Activated CD8-positive, alpha-beta memory T cell treated with anti-CD3 and anti-CD28 coated beads, Interleukin-2, amount 50 U/mL, for 4 hours (primary cell): ENCODE measurements at regions not wholly inside any gene's neighbourhood (a gene's known extent, or its start where the extent isn't known, plus 50 kb on each side); places are given as distances from the start of the nearest gene placed in this dataset.
"Not testable (repeated sequence)": the region's sequence is repeated elsewhere in the genome, so short reads cannot be mapped to it uniquely, and the experiment has no call there.

Experiments used
- DNase-seq: peaks from one replicate; pipeline ENCODE4 v3.0.0-alpha.2; 2020

DNA sequence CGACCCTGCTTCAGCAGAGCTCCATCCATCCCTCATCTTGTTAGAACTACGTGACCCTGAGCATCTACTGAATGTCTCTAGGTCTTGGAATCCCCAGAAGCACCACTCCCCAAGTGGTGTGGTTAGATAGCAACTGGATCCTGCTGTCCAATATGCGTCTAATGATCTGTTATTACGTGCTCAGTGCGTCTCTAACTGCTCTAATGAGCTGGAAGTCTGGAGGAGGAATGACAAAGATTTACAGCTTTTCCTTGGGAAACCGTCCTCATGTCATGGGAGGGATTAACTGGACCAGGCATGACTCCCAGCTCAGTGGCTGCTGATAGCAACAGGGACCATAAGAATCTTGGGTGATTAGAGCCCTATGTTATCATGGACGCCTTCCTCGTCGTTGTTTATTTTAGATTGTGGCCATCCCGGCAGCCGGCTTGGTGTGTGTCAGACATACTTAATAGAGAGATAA, 150.9 kb downstream of the HS3ST3B1 start:
- no peak for DNase-seq

DNA sequence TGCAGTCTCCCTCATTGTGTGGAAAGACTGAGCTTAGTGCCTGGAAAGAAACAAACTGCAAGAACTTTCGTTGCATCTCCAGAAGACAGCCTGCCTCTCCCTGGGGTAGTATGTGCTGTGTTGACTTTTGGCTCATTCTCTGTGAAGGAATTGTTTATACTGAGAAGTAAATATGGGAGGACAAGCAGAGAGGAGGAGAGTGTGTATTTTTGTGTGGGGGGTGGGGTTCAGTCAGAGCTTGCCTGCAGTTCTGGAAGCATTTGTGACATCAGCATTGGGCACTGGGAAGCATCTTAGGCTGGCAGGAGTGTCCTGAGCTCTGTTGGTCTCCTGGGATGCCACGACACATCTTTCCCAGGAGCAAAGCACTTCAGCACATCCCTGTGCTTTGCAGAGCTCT, 147.9 kb downstream of the HS3ST3B1 start:
- no peak for DNase-seq

DNA sequence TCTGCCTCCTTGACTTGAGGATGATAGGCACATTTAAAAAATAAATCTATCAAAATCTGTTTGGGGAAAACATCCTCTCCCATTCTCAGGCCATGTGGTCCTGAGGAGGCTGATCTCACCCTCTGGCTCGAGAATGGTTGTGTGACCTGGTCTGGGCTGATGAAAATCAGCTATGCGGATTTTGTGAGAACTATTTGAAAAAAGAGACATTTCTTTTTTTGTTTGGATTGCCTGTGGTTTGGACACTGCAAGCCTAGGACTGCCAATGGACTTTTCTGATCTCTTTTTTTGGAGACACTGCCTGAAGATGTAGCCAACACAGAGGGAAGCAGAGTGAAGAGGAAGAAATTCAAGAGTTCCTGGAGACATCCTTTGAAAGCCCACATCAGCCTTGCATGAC, 145.9 kb downstream of the HS3ST3B1 start:
- no peak for DNase-seq

DNA sequence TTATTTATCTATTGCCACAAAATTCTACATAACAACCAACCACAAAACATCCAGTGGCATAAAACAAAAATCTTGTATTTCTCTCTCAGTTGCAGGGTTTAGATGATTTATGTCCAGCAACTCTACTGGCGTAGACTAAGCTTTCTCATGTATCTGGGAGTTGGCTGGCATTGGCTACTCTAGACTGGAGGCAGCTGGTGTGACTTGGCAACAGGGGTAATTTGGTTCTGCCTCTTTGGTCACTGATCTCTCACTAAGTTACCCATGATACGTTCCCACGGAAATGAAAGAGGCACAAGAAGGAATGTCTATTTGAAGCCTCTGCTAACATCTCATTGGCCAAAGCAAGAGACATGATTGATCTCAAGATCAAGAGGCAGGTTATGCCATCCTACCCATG, 144.0 kb downstream of the HS3ST3B1 start:
- no peak for DNase-seq

DNA sequence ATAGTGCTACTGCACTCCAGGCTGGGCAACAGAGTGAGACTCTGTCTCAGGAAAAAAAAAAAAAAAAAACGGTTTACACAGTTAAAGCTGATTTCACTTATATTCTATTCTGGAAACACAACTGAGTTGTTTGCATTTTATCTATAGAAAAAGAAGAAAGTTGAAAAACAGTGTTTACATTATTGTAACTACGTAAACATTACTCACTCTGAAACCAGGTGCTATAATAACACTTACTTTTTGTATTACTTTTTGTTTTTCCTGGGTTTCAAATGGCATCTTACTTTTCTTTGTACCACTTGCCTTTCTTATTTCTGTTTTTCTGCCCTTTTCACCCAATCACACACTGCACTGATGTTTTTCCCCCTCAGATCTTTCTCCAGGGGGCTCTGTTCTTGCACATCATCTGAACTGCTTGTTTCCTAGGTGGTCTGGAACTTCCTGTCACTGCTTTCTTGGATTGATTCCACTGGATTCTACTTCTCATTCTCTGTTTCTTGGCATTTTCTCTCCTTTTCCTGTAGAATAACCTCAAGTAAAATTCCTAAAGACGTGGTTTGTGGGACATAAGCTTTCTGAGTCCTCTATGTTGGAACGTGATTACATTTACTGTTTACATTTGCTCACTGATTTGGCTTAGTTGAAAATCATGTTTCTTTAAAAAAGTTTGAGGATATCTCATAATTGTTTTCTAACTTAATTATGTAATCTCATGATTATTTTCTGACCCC, 142.1 kb downstream of the HS3ST3B1 start:
- no peak for DNase-seq

DNA sequence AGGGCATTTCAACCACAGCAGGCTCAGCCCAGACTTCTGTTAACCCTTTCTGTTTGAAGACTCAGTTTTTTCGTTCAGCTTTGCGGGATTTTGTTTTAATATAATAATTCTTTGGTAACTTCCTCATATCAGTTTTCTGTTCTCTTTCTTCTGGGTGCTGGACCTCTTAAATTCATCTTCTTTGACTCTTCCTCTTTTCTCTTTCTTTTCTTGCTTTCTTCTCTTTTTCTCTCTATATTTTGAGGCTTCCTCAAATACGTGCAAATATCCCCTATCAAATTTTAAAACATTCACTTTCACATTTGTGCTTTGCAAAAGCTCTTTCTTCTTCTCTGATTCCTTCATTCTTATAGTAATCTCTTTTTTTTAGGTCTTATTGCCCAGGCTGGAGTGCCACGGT, 136.3 kb downstream of the HS3ST3B1 start:
- no peak for DNase-seq

DNA sequence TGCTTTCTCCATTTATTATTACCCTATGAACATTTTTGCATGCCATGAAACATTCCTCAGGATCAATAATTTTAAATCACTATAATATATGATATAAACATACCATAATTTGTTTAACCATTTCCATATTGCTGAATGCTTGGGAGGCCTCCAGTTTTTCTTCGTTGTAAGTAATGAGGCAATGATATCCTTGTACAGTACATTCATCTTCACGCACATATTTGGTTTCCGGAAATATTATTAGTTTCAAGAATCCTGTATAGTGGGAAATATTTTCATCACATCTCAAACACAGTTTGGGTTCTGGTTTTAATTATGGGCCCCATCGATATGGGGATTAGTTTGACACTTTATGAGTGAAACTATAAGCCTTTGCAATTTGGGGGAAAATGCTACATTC, 135.4 kb downstream of the HS3ST3B1 start:
- DNase-seq, result no peak

DNA sequence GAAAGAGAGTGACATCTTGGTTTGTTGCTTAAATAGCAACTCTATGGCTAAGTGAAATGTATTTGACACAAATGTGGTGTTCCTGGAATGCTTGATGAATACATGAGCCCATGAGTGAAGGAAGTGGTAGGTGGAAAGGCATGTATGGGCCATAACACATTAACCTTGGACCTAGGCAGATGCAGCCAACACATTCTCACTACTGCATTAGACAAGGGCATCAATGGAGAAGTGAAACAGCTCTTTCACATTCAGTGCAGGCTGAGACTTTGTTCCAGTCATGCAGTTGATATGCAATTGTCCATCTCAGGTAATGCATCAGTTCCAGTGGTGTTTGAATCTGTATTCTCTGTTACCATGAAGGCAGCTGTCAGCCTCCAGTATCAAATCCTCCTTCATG, 133.6 kb downstream of the HS3ST3B1 start:
- DNase-seq, result no peak

DNA sequence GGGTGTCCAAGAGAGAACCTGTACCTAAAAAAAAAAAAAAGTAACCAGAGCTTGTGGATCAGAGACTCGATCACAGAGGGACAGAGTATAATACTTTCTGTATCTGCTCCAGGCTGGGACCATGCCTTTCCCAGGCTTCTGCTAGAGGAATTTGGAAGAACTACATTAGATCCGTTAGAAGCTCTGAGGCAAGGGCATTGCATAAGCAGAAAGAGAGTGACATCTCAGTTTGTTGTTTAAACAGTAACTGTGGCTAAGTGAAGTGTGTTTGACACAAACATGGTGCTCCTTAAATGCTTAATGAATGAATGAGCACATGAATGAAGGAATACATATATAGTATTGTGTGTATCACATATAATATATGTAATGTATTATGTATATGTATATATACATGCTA, 131.2 kb downstream of the HS3ST3B1 start:
- no peak for DNase-seq

DNA sequence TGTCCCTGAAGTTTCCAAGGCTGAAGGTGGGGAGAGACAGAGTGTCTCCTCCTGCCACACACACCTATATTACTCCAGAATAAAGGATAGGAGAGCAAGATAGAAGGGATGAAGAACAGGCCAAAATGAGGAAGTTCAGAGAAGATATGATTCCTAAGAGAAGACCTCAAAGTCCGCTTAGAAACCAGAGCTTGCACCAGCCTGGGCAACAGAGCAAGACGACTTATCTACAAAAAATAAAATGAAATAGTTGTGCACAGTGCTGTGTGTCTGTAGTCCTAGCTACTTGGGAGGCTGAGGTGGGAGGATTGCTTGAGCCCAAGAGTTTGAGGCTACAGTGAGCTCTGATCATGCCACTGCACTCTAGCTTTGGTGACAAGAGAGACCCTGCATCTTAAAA, 128.2 kb downstream of the HS3ST3B1 start:
- DNase-seq, result no peak

DNA sequence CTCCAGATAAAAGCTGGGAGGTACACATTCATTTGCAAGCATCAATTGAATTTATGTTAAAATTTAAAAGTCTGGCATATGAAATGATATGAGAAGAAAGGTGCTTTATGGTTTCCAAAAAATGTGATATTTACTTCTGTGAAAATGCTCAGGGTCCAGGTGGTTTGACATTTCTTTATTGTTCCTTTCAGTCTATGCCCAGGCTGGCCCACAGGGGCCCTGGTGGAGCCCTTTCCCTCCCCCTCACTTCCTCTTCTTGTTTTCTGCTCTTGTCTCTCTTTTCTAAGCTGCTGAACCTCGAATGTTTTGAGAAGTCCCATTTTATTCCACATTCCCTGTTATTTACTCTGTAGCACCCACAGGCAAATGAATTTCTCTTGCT, 127.8 kb downstream of the HS3ST3B1 start:
- DNase-seq, result peak; percentile 20

DNA sequence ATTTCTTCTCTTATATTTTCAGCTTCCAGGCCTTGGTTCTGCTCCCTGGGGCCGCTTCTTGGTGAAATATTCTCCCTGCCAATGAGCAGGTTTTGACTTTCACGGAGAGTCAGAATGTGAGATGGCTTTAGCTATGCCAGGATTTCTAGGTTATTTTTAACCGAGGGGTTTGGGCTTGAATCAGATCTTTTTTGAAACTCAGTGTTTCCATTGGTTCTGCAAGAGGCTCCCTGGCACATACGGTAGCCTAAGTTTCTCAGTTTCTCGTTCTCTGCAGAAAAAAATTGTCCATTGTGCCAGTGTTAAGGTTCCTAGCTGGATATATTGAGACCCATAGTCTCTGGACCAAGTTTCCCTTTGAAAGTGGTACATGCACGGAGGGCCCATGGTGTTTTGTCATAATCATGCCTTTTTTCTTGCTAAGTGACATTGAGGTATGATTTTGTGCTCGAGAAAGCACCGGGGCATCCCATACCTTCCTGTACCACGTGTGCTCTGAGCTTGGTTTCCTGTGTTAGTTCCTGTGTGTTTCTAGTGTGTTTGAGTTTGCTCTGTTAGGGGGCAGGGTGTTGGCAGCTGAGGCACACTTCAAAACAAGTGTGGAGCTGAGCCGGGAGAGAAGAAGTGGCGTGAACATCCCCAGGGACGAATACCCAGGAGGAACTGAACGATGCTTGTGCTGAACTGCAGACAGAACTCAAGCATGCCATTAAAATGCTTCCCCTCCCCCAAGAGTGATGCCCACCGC, 127.2 kb downstream of the HS3ST3B1 start:
- peak; percentile 30 for DNase-seq

DNA sequence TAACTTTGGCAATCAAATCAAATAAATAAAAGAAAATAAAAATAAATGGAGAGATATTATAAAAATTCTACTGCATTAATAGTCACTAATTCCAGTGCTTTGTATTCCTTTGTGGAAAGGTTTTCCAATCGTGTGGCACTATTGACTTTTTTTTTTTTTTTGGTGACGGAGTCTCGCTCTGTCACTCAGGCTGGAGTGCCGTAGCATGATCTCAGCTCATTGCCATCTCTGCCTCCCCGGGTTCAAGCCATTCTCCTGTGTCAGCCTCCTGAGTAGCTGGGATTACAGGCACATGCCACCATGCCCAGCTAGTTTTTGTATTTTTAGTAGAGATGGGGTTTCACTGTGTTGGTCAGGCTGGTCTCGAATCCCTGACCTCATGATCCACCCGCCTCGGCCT, 122.3 kb downstream of the HS3ST3B1 start:
- not testable (repeated sequence) for DNase-seq

DNA sequence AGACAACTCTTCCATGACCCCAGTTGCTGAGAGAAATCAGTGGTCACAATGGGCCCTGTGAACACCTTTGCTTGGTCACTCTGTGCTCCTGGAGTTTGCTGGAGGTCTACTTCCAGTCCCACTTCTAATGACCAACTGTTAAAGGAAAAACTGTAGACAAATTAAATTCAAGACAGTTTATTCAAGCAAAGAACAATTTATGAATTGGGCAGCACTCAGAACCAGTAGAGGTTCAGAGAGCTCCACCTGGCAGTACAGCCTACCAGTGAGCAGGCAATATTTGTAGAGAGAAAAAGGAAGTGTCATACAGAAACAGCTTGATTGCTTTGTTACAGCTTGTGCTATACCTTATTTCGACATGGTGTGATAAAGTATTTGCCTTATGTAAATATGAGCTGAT, 116.5 kb downstream of the HS3ST3B1 start:
- DNase-seq, result no peak

DNA sequence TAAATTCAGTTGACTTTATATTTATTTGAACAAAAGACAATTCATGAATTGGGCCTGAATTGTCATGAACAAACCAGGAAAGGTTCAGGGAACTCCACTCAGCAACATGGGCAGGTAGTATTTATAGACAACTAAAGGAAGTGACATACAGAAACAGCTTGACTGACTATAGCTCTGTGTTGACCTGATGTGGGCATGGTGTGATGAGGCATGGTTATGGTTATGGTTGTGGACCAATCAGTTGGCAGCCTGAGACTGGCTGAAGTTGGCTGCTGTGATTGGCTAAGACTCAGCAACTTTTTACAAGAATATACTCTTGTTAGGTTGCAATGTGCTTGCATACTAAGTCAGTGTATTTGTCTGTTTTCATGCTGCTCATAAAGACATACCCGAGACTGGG, 108.4 kb downstream of the HS3ST3B1 start:
- no peak for DNase-seq

DNA sequence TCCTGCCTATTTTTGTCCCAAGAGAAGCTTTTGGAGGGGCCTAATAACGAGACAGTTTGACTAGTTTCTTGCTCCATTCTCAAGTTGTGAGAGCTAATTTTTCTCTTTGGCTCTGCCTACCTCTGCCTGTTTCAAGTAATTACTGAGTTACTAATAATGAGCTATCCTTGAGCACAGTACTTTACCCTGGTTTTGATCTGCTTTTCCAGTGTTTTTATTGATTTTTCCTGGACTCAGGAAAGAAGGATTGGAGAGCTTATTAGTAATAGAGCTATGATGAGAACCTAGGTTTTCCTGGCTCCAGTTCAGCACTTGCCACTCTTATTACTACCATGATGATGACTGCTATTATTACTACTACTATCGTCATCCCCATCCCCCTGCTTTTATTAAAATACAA, 106.7 kb downstream of the HS3ST3B1 start:
- no peak for DNase-seq

DNA sequence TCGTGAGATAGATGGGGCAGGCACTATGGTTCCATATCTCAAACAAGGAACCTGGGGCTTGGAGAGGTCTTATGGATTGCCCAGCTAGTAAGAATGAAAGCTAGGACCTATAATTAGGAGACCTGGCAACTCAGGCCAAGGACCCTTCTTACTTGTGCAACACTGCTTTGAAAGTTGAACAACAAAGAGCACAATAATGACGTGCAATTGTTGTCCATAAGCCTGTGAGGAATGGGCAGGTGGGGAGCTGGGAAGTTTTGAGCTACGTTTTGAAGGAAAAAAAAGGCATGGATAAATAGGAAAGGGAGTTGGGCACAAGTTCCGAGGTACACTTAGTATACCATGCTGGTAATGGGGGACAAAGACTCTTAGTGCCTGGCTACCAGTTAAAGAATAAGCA, 104.3 kb downstream of the HS3ST3B1 start:
- DNase-seq, result no peak
